ENCODE measurements at regions not wholly inside any gene's neighbourhood (a gene's known extent, or its start where the extent isn't known, plus 50 kb on each side); places are given as distances from the start of the nearest gene placed in this dataset.

DNA sequence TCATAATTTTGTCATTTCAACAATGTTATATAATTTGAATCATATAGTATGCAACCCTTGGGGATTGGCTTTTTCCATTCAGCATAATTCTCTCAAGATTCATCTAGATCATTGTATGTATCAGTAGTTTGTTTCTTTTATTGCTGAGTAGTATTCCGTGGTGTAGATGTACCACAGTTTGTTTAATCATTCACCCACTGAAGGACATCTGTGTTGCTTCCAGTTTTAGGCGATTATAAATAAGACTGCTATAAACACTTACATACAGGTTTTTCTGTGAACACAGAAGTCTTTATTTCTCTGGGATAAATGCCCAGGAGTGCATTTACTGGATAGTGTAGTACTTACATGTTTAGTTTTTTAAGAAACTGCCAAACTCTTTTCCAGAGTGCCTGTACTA is 374.1 kb downstream of the DEPDC1B start:
- no peaks in the 10 kb centered on the region for H3K9me3 ChIP-seq
- no peaks in the 10 kb centered on the region for H3K27me3 ChIP-seq
- no peak for DNase-seq
- no peaks in the 10 kb centered on the region for H3K4me1 ChIP-seq (ENCODE audit: insufficient read depth)
- TF ChIP-seq, protein P1, sequence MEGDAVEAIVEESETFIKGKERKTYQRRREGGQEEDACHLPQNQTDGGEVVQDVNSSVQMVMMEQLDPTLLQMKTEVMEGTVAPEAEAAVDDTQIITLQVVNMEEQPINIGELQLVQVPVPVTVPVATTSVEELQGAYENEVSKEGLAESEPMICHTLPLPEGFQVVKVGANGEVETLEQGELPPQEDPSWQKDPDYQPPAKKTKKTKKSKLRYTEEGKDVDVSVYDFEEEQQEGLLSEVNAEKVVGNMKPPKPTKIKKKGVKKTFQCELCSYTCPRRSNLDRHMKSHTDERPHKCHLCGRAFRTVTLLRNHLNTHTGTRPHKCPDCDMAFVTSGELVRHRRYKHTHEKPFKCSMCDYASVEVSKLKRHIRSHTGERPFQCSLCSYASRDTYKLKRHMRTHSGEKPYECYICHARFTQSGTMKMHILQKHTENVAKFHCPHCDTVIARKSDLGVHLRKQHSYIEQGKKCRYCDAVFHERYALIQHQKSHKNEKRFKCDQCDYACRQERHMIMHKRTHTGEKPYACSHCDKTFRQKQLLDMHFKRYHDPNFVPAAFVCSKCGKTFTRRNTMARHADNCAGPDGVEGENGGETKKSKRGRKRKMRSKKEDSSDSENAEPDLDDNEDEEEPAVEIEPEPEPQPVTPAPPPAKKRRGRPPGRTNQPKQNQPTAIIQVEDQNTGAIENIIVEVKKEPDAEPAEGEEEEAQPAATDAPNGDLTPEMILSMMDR (IDR thresholded peaks at IDR 0.05): no peak
- no peak for TF ChIP-seq EP300 (IDR thresholded peaks at IDR 0.05)
- TF ChIP-seq POLR2A (IDR thresholded peaks at IDR 0.05): no peak
- intact Hi-C loops (cut with DNase I): no loop called here
- 85 to 90% (median 86%) methylated on average over 2 of the region's 2 CpGs for WGBS, 3 donors
- no peak overlapping the region for H3K27ac ChIP-seq
- H3K36me3 ChIP-seq: no peaks in the 10 kb centered on the region
- no peak overlapping the region for H3K4me3 ChIP-seq

DNA sequence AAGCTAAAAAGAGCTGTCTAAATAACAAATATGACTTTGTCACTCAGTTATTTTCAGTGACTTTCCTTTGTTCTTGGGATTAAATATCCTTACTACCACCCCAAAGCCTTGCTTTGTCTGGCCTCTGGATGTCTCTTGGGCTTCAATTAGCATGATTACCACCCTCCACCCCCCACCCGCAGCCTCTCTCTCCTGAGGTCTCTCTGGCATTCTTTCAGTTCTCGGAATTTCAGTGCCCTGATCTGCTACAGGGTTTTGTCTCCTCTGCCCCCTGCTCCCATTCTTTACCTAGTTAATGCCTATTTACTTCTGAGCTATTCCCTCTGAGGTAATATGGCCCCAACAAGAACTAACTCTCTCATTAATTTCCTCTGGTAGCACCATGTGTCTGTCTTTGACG is 376.4 kb downstream of the DEPDC1B start:
- intact Hi-C loops (cut with DNase I): no loop called here
- TF ChIP-seq POLR2A (IDR thresholded peaks at IDR 0.05): no peak
- TF ChIP-seq, protein P1 (IDR thresholded peaks at IDR 0.05): no peak
- TF ChIP-seq EP300 (IDR thresholded peaks at IDR 0.05): no peak
- H3K36me3 ChIP-seq: no peaks in the 10 kb centered on the region
- WGBS, 3 donors: 60 to 75% (median 73%) methylated on average over 3 of the region's 3 CpGs
- no peak for DNase-seq
- H3K27me3 ChIP-seq: no peaks in the 10 kb centered on the region
- no peaks in the 10 kb centered on the region for H3K9me3 ChIP-seq
- H3K4me1 ChIP-seq (ENCODE audit: insufficient read depth): no peaks in the 10 kb centered on the region
- H3K4me3 ChIP-seq: no peak overlapping the region
- H3K27ac ChIP-seq: no peak overlapping the region

DNA sequence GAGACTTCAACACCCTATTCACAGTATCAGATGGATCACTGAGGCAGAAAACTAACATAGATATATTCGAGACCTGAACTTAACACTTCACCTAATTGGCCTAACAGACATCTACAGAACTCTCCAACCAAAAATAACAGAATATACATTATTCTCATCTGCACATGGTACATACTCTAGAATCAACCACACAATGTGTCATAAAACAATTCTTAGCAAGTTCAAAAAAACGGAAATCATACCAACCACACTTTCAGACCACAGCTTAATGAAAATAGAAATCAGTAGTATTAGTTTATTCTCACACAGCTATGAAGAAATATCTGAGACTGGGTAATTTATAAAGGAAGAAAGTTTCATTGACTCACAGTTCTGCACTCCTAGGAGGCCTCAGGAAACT is 387.9 kb downstream of the DEPDC1B start:
- intact Hi-C loops (cut with DNase I): no loop called here
- H3K27me3 ChIP-seq: no peaks in the 10 kb centered on the region
- DNase-seq: no peak
- TF ChIP-seq, protein P1 (IDR thresholded peaks at IDR 0.05): no peak
- TF ChIP-seq POLR2A (IDR thresholded peaks at IDR 0.05) (no peak), EP300 (IDR thresholded peaks at IDR 0.05) (no peak)
- no peaks in the 10 kb centered on the region for H3K36me3 ChIP-seq
- no peaks in the 10 kb centered on the region for H3K9me3 ChIP-seq
- H3K4me3 ChIP-seq: no peak overlapping the region
- 79 to 88% (median 80%) methylated on average over 2 of the region's 2 CpGs for WGBS, 3 donors
- H3K27ac ChIP-seq: no peak overlapping the region
- H3K4me1 ChIP-seq (ENCODE audit: insufficient read depth): no peaks in the 10 kb centered on the region

DNA sequence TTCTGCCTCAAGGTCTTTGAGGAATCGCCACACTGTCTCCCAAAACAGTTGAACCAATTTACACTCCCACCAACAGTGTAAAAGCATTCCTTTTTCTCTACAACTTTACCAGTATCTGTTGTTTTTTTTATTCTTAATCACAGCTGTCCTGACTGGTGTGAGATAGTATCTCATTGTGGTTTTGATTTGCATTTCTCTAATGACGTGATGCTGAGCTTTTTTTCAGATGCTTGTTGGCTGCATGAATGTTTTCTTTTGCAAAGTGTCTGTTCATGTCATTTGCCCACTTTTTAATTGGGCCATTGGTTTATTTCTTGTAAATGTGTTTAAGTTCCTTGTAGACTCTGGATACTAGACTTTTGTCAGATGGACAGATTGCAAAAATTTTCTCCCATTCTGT is 400.0 kb downstream of the DEPDC1B start:
- intact Hi-C loops (cut with DNase I): no loop called here
- 47 to 70% (median 58%) methylated on average over 2 of the region's 2 CpGs for WGBS, 3 donors
- no peak for TF ChIP-seq POLR2A (IDR thresholded peaks at IDR 0.05)
- TF ChIP-seq EP300 (IDR thresholded peaks at IDR 0.05): no peak
- TF ChIP-seq, protein P1 (IDR thresholded peaks at IDR 0.05): no peak

DNA sequence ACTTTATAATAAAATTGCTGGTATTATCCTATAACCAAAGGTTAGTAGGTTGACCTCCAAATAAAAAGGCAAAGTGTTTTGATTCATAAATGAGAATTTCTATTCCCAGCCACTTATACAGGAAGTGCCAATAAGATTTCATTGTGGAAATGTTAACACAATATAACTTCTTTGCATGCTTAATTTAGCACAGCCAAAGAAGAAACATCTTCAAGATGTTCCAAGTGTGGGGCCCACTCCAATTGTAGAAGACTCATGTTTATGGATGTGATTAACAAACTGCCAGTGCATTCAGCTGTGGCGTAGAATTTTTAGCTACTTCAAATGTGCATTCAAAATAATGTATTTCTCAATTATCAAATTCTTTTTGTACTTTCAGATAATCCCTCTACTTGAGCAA is 402.3 kb downstream of the DEPDC1B start:
- H3K4me3 ChIP-seq: no peak overlapping the region
- 26 to 57% (median 34%) methylated on average over 1 of the region's 1 CpG for WGBS, 3 donors
- intact Hi-C loops (cut with DNase I): no loop called here

More for the DNA sequence above, 400.0 kb downstream of the DEPDC1B start:
- Histone ChIP-seq H3K4me1 (ENCODE audit: insufficient read depth) (no peaks in the 10 kb centered on the region), H3K27me3 (no peaks in the 10 kb centered on the region), H3K4me3 (no peak overlapping the region), H3K9me3 (no peaks in the 10 kb centered on the region), H3K36me3 (no peaks in the 10 kb centered on the region), H3K27ac (no peak overlapping the region)
- DNase-seq: no peak

More for the DNA sequence above, 402.3 kb downstream of the DEPDC1B start:
- Histone ChIP-seq H3K9me3 (no peaks in the 10 kb centered on the region), H3K4me1 (ENCODE audit: insufficient read depth) (no peaks in the 10 kb centered on the region), H3K36me3 (no peaks in the 10 kb centered on the region), H3K27me3 (no peaks in the 10 kb centered on the region), H3K27ac (no peak overlapping the region)
- TF ChIP-seq POLR2A (IDR thresholded peaks at IDR 0.05) (no peak), EP300 (IDR thresholded peaks at IDR 0.05) (no peak)
- TF ChIP-seq, protein P1 (IDR thresholded peaks at IDR 0.05): no peak
- DNase-seq: no peak
